ENCODE measurements at regions not wholly inside any gene's neighbourhood (a gene's known extent, or its start where the extent isn't known, plus 50 kb on each side); places are given as distances from the start of the nearest gene placed in this dataset.

GRCh38 chr6:37106051-37106363, 63.9 kb upstream of the PIM1 start:
- TF ChIP-seq, protein P1, sequence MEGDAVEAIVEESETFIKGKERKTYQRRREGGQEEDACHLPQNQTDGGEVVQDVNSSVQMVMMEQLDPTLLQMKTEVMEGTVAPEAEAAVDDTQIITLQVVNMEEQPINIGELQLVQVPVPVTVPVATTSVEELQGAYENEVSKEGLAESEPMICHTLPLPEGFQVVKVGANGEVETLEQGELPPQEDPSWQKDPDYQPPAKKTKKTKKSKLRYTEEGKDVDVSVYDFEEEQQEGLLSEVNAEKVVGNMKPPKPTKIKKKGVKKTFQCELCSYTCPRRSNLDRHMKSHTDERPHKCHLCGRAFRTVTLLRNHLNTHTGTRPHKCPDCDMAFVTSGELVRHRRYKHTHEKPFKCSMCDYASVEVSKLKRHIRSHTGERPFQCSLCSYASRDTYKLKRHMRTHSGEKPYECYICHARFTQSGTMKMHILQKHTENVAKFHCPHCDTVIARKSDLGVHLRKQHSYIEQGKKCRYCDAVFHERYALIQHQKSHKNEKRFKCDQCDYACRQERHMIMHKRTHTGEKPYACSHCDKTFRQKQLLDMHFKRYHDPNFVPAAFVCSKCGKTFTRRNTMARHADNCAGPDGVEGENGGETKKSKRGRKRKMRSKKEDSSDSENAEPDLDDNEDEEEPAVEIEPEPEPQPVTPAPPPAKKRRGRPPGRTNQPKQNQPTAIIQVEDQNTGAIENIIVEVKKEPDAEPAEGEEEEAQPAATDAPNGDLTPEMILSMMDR (IDR thresholded peaks at IDR 0.05; ENCODE audit: low read depth, low read length, missing control alignments) = no peak
- no peak for DNase-seq (ENCODE audit: extremely low read depth, low read depth)
- H3K4me3 ChIP-seq (replicated peaks; ENCODE audit: low read depth, low read length) = no peak overlapping the region

GRCh38 chr6:37106554-37106953, 63.4 kb upstream of the PIM1 start:
- no peak for DNase-seq (ENCODE audit: extremely low read depth, low read depth)
- TF ChIP-seq, protein P1 (IDR thresholded peaks at IDR 0.05; ENCODE audit: low read depth, low read length, missing control alignments) = no peak
- no peak overlapping the region for H3K4me3 ChIP-seq (replicated peaks; ENCODE audit: low read depth, low read length)

DNA sequence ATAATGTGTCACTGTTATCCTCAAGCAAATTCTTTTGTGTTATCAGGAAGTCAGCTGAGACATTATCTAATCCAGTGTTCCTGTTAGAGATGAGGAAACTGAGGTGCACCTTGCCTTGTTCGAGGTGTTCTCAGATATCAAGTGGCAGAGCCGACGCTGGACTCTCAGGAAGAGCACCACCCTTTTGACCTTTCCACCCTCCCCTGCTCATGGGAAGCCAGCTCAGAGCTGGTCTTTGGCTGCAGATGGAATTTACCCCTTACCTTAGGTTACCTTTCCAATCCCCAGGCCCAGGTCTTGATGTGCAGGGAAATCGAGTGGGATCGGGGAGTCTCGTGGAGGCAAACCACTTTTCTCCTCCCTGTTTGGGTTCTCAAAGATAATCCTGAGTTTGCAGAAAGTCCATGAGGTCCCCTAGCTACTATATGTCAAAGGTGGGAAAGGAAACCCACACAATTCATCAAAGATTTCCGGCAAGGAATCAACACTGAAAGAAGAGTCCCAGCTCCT, 62.9 kb upstream of the PIM1 start:
- H3K4me3 ChIP-seq (replicated peaks; ENCODE audit: low read depth, low read length) = no peak overlapping the region
- TF ChIP-seq, protein P1 (IDR thresholded peaks at IDR 0.05; ENCODE audit: low read depth, low read length, missing control alignments) = no peak
- DNase-seq (ENCODE audit: extremely low read depth, low read depth) = no peak

DNA sequence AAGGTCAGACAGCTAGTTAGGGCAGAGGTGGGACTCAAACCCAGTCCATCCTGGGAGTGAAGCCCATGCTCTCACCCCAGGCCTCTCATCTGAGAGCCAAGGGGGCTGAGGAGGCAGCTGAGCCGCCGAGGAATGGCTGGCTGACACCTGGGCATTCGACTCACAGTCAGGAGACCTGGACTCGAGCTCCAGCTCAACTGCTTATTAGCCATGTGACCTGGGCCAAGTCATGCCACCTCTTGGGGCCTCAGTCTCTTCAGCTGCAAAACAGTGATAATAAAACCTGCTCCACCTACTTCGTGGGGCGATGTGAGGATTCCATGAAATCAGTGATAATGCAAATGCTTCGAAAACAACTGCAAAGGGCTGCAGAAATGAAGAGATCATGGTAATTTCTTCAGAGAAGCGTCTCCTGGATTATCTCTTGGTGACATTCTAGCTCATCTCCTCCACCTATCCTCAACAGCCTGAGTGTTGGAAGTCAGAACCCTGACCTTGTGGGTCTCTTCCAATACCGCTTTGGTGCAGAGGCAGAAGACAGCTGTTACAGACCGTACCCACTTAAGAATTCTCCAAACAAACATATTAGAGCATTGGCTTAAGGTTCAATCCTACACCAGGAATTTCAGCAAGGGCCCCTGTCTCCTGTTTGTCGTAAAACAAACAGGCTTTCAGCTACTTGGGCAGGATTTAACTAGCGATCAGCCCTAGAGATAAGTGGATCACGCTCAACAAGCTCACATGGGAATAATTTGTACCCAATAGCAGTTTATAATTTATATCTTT, 60.0 kb upstream of the PIM1 start:
- no peak overlapping the region for H3K4me3 ChIP-seq (replicated peaks; ENCODE audit: low read depth, low read length)
- TF ChIP-seq, protein P1 (IDR thresholded peaks at IDR 0.05; ENCODE audit: low read depth, low read length, missing control alignments) = no peak
- DNase-seq (ENCODE audit: extremely low read depth, low read depth) = no peak

- TF ChIP-seq, protein P1 (IDR thresholded peaks at IDR 0.05; ENCODE audit: low read depth, low read length, missing control alignments) = no peak
- no peak overlapping the region for H3K4me3 ChIP-seq (replicated peaks; ENCODE audit: low read depth, low read length)
- DNase-seq (ENCODE audit: extremely low read depth, low read depth) = no peak
Measured at GRCh38 chr6:37110500-37111461, 59.2 kb upstream of the PIM1 start.

GRCh38 chr6:37113976-37114375, 56.0 kb upstream of the PIM1 start:
- H3K4me3 ChIP-seq (replicated peaks; ENCODE audit: low read depth, low read length) = no peak overlapping the region
- DNase-seq (ENCODE audit: extremely low read depth, low read depth) = no peak
- TF ChIP-seq, protein P1 (IDR thresholded peaks at IDR 0.05; ENCODE audit: low read depth, low read length, missing control alignments) = no peak
